ENCODE measurements at regions not wholly inside any gene's neighbourhood (a gene's known extent, or its start where the extent isn't known, plus 50 kb on each side); places are given as distances from the start of the nearest gene placed in this dataset.
"Not testable (repeated sequence)": the region's sequence is repeated elsewhere in the genome, so short reads cannot be mapped to it uniquely, and the experiment has no call there.

GRCh38 chr2:102888514-102888913 lies 126.7 kb downstream of the TMEM182 start:
- no peaks in the 10 kb centered on the region for H3F3A ChIP-seq (ENCODE audit: insufficient read depth)
- no peaks in the 10 kb centered on the region for H3K9me3 ChIP-seq (ENCODE audit: low read depth)
- WGBS, 2 experiments (ENCODE audit: low coverage in 1 of 2, low lambda C conversion rate in 2 of 2, missing lambda C conversion rate in 2 of 2) = 25 to 36% methylated on average over 4 of the region's 4 CpGs
- no peak overlapping the region for H3K4me3 ChIP-seq
- no peaks in the 10 kb centered on the region for H3K9me2 ChIP-seq (ENCODE audit: insufficient read depth)
- H3K79me2 ChIP-seq (ENCODE audit: insufficient read depth) = no peaks in the 10 kb centered on the region
- DNase-seq = no peak
- TF ChIP-seq EZH2 (IDR thresholded peaks at IDR 0.05; ENCODE audit: insufficient read depth, poor library complexity, severe bottlenecking) (no peak), EZH2phosphoT487 (IDR thresholded peaks at IDR 0.05; ENCODE audit: insufficient read depth, low read depth) (no peak)
- no peaks in the 10 kb centered on the region for H3K36me3 ChIP-seq (ENCODE audit: low read depth)
- H3K9ac ChIP-seq = no peak overlapping the region
- in situ Hi-C loops (cut with MboI) = no loop called here
- H2AFZ ChIP-seq = no peak overlapping the region
- H4K20me1 ChIP-seq (ENCODE audit: insufficient read depth) = no peaks in the 10 kb centered on the region
- H3K27me3 ChIP-seq (replicated peaks; ENCODE audit: insufficient read depth) = no peaks in the 10 kb centered on the region
- H3K4me1 ChIP-seq (ENCODE audit: insufficient read depth) = no peaks in the 10 kb centered on the region
- no peak overlapping the region for H3K27ac ChIP-seq
- no peak overlapping the region for H3K4me2 ChIP-seq (ENCODE audit: unreplicated experiment)

DNA sequence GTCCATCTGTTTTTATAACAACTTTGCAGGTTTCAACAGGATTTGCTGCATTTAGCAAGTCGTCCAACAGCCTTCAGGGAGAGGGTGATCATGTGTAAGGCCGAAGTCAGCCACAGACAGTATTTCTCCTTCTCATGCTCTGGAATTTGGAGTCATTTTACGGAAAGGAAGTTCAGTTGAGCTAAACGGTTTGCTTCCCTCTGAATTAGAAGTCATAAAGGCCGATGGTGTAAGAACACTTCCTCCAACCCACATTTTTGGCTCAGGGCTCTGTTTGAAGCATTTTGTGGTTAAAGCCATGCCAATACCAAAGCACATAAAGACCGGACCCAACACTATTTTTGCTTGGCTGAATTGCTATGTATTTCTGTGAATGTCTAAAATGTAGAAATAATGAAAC lies 129.5 kb downstream of the TMEM182 start:
- Histone ChIP-seq H3K27ac (no peak overlapping the region), H3F3A (ENCODE audit: insufficient read depth) (no peaks in the 10 kb centered on the region), H3K79me2 (ENCODE audit: insufficient read depth) (no peaks in the 10 kb centered on the region), H3K9ac (no peak overlapping the region), H3K27me3 (replicated peaks; ENCODE audit: insufficient read depth) (no peaks in the 10 kb centered on the region), H3K4me1 (ENCODE audit: insufficient read depth) (no peaks in the 10 kb centered on the region), H3K9me2 (ENCODE audit: insufficient read depth) (no peaks in the 10 kb centered on the region), H4K20me1 (ENCODE audit: insufficient read depth) (no peaks in the 10 kb centered on the region), H3K36me3 (ENCODE audit: low read depth) (no peaks in the 10 kb centered on the region), H3K9me3 (ENCODE audit: low read depth) (no peaks in the 10 kb centered on the region), H2AFZ (no peak overlapping the region), H3K4me2 (ENCODE audit: unreplicated experiment) (no peak overlapping the region), H3K4me3 (no peak overlapping the region)
- peak; percentile 36 for DNase-seq
- in situ Hi-C loops (cut with MboI) = no loop called here
- WGBS, 2 experiments (ENCODE audit: low coverage in 1 of 2, low lambda C conversion rate in 2 of 2, missing lambda C conversion rate in 2 of 2) = 4 to 10% methylated on average over 6 of the region's 6 CpGs
- no peak for TF ChIP-seq EZH2 (IDR thresholded peaks at IDR 0.05; ENCODE audit: insufficient read depth, poor library complexity, severe bottlenecking)

- Histone ChIP-seq H3K27me3 (replicated peaks; ENCODE audit: insufficient read depth) (no peaks in the 10 kb centered on the region), H3K9me3 (ENCODE audit: low read depth) (no peaks in the 10 kb centered on the region), H3K4me2 (ENCODE audit: unreplicated experiment) (no peak overlapping the region), H2AFZ (no peak overlapping the region), H3K4me1 (ENCODE audit: insufficient read depth) (no peaks in the 10 kb centered on the region), H3F3A (ENCODE audit: insufficient read depth) (no peaks in the 10 kb centered on the region), H3K9ac (no peak overlapping the region), H3K9me2 (ENCODE audit: insufficient read depth) (no peaks in the 10 kb centered on the region), H4K20me1 (ENCODE audit: insufficient read depth) (no peaks in the 10 kb centered on the region), H3K79me2 (ENCODE audit: insufficient read depth) (no peaks in the 10 kb centered on the region), H3K36me3 (ENCODE audit: low read depth) (no peaks in the 10 kb centered on the region), H3K27ac (no peak overlapping the region), H3K4me3 (no peak overlapping the region)
- in situ Hi-C loops (cut with MboI) = no loop called here
- TF ChIP-seq EZH2 (IDR thresholded peaks at IDR 0.05; ENCODE audit: insufficient read depth, poor library complexity, severe bottlenecking) = no peak
- TF ChIP-seq EZH2phosphoT487 (IDR thresholded peaks at IDR 0.05; ENCODE audit: insufficient read depth, low read depth) = no peak
- WGBS, 2 experiments (ENCODE audit: low coverage in 1 of 2, low lambda C conversion rate in 2 of 2, missing lambda C conversion rate in 2 of 2) = 25 to 29% methylated on average over 10 of the region's 10 CpGs
- no peak for DNase-seq
Measured at GRCh38 chr2:102892698-102893310, 131.0 kb downstream of the TMEM182 start.

DNA sequence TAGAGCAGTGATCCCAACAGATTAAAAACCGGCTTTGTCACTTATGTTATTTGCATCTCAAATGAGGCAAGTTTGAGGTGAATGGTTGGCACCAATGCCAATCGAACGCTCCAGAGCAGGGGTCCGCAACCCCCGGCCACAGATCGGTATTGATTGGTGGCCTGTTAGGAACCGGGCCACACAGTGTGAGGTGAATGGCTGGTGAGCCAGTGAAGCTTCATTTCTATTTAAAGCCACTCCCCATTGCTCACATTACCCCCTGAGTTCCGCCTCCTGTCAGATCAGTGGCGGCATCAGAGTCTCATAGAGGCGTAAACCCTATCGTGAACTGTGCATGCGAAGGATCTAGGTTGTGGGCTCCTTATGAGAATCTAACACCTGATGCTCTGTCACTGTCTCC lies 132.0 kb downstream of the TMEM182 start:
- H3K79me2 ChIP-seq (ENCODE audit: insufficient read depth) = no peaks in the 10 kb centered on the region
- no peak overlapping the region for H2AFZ ChIP-seq
- TF ChIP-seq EZH2phosphoT487 (IDR thresholded peaks at IDR 0.05; ENCODE audit: insufficient read depth, low read depth) = no peak
- 57 to 65% methylated on average over 12 of the region's 12 CpGs for WGBS, 2 experiments (ENCODE audit: low coverage in 1 of 2, low lambda C conversion rate in 2 of 2, missing lambda C conversion rate in 2 of 2)
- in situ Hi-C loops (cut with MboI) = no loop called here
- H3K27me3 ChIP-seq (replicated peaks; ENCODE audit: insufficient read depth) = no peaks in the 10 kb centered on the region
- H3K4me3 ChIP-seq = no peak overlapping the region
- H3K36me3 ChIP-seq (ENCODE audit: low read depth) = no peaks in the 10 kb centered on the region
- no peak overlapping the region for H3K27ac ChIP-seq
- H3K9me3 ChIP-seq (ENCODE audit: low read depth) = no peaks in the 10 kb centered on the region
- H3K9ac ChIP-seq = no peak overlapping the region
- H3K9me2 ChIP-seq (ENCODE audit: insufficient read depth) = no peaks in the 10 kb centered on the region
- no peaks in the 10 kb centered on the region for H4K20me1 ChIP-seq (ENCODE audit: insufficient read depth)
- H3F3A ChIP-seq (ENCODE audit: insufficient read depth) = no peaks in the 10 kb centered on the region
- H3K4me2 ChIP-seq (ENCODE audit: unreplicated experiment) = no peak overlapping the region
- H3K4me1 ChIP-seq (ENCODE audit: insufficient read depth) = no peaks in the 10 kb centered on the region
- DNase-seq = no peak

- no peak for TF ChIP-seq EZH2 (IDR thresholded peaks at IDR 0.05; ENCODE audit: insufficient read depth, poor library complexity, severe bottlenecking)
- no peak for TF ChIP-seq EZH2phosphoT487 (IDR thresholded peaks at IDR 0.05; ENCODE audit: insufficient read depth, low read depth)
- Histone ChIP-seq H3F3A (ENCODE audit: insufficient read depth) (no peaks in the 10 kb centered on the region), H3K4me1 (ENCODE audit: insufficient read depth) (no peaks in the 10 kb centered on the region), H3K9me2 (ENCODE audit: insufficient read depth) (no peaks in the 10 kb centered on the region), H3K36me3 (ENCODE audit: low read depth) (no peaks in the 10 kb centered on the region), H3K9ac (no peak overlapping the region), H3K4me3 (no peak overlapping the region), H3K4me2 (ENCODE audit: unreplicated experiment) (no peak overlapping the region), H3K79me2 (ENCODE audit: insufficient read depth) (no peaks in the 10 kb centered on the region), H3K9me3 (ENCODE audit: low read depth) (no peaks in the 10 kb centered on the region), H2AFZ (no peak overlapping the region), H4K20me1 (ENCODE audit: insufficient read depth) (no peaks in the 10 kb centered on the region), H3K27ac (no peak overlapping the region), H3K27me3 (replicated peaks; ENCODE audit: insufficient read depth) (no peaks in the 10 kb centered on the region)
- in situ Hi-C loops (cut with MboI) = no loop called here
- DNase-seq = no peak
- WGBS, 2 experiments (ENCODE audit: low coverage in 1 of 2, low lambda C conversion rate in 2 of 2, missing lambda C conversion rate in 2 of 2) = 2% methylated on average over 2 of the region's 2 CpGs
Measured at GRCh38 chr2:102895376-102895775, 133.5 kb downstream of the TMEM182 start.

GRCh38 chr2:102909240-102909639 lies 147.4 kb downstream of the TMEM182 start:
- H3F3A ChIP-seq (ENCODE audit: insufficient read depth); H3K4me3 ChIP-seq; H3K27me3 ChIP-seq (replicated peaks; ENCODE audit: insufficient read depth); H3K79me2 ChIP-seq (ENCODE audit: insufficient read depth); H3K9ac ChIP-seq; H4K20me1 ChIP-seq (ENCODE audit: insufficient read depth); H3K9me3 ChIP-seq (ENCODE audit: low read depth); H2AFZ ChIP-seq; H3K4me1 ChIP-seq (ENCODE audit: insufficient read depth); DNase-seq; H3K36me3 ChIP-seq (ENCODE audit: low read depth); H3K9me2 ChIP-seq (ENCODE audit: insufficient read depth); in situ Hi-C loops (cut with MboI); H3K27ac ChIP-seq; H3K4me2 ChIP-seq (ENCODE audit: unreplicated experiment): not testable (repeated sequence)
- WGBS, 2 experiments (ENCODE audit: low coverage in 1 of 2, low lambda C conversion rate in 2 of 2, missing lambda C conversion rate in 2 of 2) = 2 to 4% methylated on average over 2 of the region's 2 CpGs

All from GM23248 (cell line).